K562 (cell line): ENCODE measurements at regions not wholly inside any gene's neighbourhood (a gene's known extent, or its start where the extent isn't known, plus 50 kb on each side); places are given as distances from the start of the nearest gene placed in this dataset.

Source experiments
- ATAC-seq: fragments of 200-7000 bp; cut with Tn5 transposase; 3 replicates; pipeline ENCODE4 v1.9.1; 2020; ENCODE audit warnings: moderate library complexity
- BruUV-seq: library from RNA; stranded (reverse); fragments of 400-500 nt; replicated peaks from 2 replicates; lab custom pipeline; 2021; lab: Mats Ljungman, UMichigan
- CTCF ChIA-PET: fragments of 300-600 bp; formaldehyde crosslinking; extraction: SDS; loops from one replicate; lab custom pipeline; 2021; ENCODE audit warnings: low intra/inter-chr PET ratio; lab: Yijun Ruan, JAX
- POLR2A ChIA-PET: fragments of 300-600, 350-650 bp; sonication (Branson Sonifier 250); formaldehyde crosslinking; extraction: SDS; loops from one replicate; lab custom pipeline; 2021; ENCODE audit warnings: antibody characterized with exemption, inconsistent platforms; lab: Yijun Ruan, JAX
- DNase-seq, 4 experiments: peaks; one replicate each; pipeline versions ENCODE4 v3.0.0 to v3.0.0-alpha.2; 2011 to 2018; ENCODE audit warnings: low spot score in 3 of 4, mixed read lengths in 3 of 4; ENCODE audit errors: extremely low read depth in 1 of 4
- FAIRE-seq: peaks from 2 replicates; lab custom pipeline; 2011; peaks lifted over from hg19 to GRCh38; lab: Jason Lieb, UNC
- H2AFZ ChIP-seq: 2 replicates; pipeline ENCODE4 v1.6.0; 2011; ENCODE audit warnings: low read depth, low read length, control low read depth, inconsistent platforms
- H3K27ac ChIP-seq: fragments of 200-600 bp; 3 replicates; pipeline ENCODE4 v1.8.0; 2011; ENCODE audit warnings: low read depth, mild to moderate bottlenecking, control low read depth, inconsistent platforms, low read length, moderate library complexity, mixed read lengths; ENCODE audit errors: extremely low read depth
- H3K27me3 ChIP-seq, 2 experiments: fragments of 300-600 bp in 1 of 2; 2 replicates in 1 of 2; 3 replicates in 1 of 2; pipeline versions ENCODE4 v1.6.0 to v1.8.0; 2011; ENCODE audit warnings: inconsistent platforms in 2 of 2, low read length in 2 of 2, mild to moderate bottlenecking in 1 of 2, mixed read lengths in 1 of 2, moderate library complexity in 1 of 2; ENCODE audit not compliant: control insufficient read depth in 2 of 2, insufficient read depth in 2 of 2
- H3K36me3 ChIP-seq: fragments of 300-600 bp; 3 replicates; pipeline ENCODE4 v1.8.0; 2011; ENCODE audit warnings: mild to moderate bottlenecking, low read length, inconsistent platforms; ENCODE audit not compliant: control insufficient read depth, insufficient read depth
- H3K4me1 ChIP-seq, 2 experiments: fragments of 200-600 bp in 1 of 2; replicated peaks in 1 of 2; 2 replicates in 1 of 2; 3 replicates in 1 of 2; pipeline versions ENCODE4 v1.5.1 to v1.8.0; 2011; ENCODE audit warnings: inconsistent platforms in 2 of 2, low read length in 2 of 2, mild to moderate bottlenecking in 1 of 2, mixed read lengths in 1 of 2, moderate library complexity in 1 of 2; ENCODE audit not compliant: control insufficient read depth in 2 of 2, insufficient read depth in 2 of 2
- H3K4me2 ChIP-seq: 2 replicates; pipeline ENCODE4 v1.6.1; 2011; ENCODE audit warnings: low read length, control low read depth, inconsistent platforms, mixed read lengths; ENCODE audit not compliant: insufficient read depth
- H3K4me3 ChIP-seq: fragments of 200-600 bp; sonication (generic), shearing (Covaris generic); 2 replicates; pipeline ENCODE4 v1.5.1; 2016; ENCODE audit warnings: control low read depth, inconsistent platforms
- H3K79me2 ChIP-seq: fragments of 200-600 bp; 3 replicates; pipeline ENCODE4 v1.8.0; 2011; ENCODE audit warnings: low read length, inconsistent platforms; ENCODE audit not compliant: control insufficient read depth, insufficient read depth
- H3K9ac ChIP-seq, 2 experiments: 2 replicates each; pipeline versions ENCODE4 v1.6.0 to v1.6.1; 2011; ENCODE audit warnings: low read depth in 2 of 2, low read length in 2 of 2, control low read depth in 1 of 2, inconsistent platforms in 1 of 2, mild to moderate bottlenecking in 1 of 2, mixed read lengths in 1 of 2; ENCODE audit not compliant: insufficient read depth in 1 of 2
- H3K9me1 ChIP-seq: one replicate; pipeline ENCODE4 v1.6.0; 2011; ENCODE audit warnings: inconsistent platforms, mild to moderate bottlenecking, low read length, moderate library complexity; ENCODE audit not compliant: control insufficient read depth, insufficient read depth
- H3K9me3 ChIP-seq: replicated peaks from 2 replicates; pipeline ENCODE4 v1.5.1; 2011; ENCODE audit warnings: low read depth, low read length, inconsistent platforms; ENCODE audit not compliant: control insufficient read depth, insufficient read depth
- H4K20me1 ChIP-seq: replicated peaks from 2 replicates; pipeline ENCODE4 v1.6.1; 2011; ENCODE audit warnings: low read length, inconsistent platforms, mixed read lengths; ENCODE audit not compliant: control insufficient read depth, insufficient read depth
- ARID1B ChIP-seq: fragments of 450-650 bp; IDR thresholded peaks from 2 replicates; pipeline ENCODE4 v1.6.1; 2016; ENCODE audit warnings: antibody characterized with exemption, mild to moderate bottlenecking, inconsistent platforms
- C11orf30 ChIP-seq: fragments of 450-650 bp; IDR thresholded peaks from 2 replicates; pipeline ENCODE4 v1.6.1; 2016; ENCODE audit warnings: low read depth, mild to moderate bottlenecking
- CHAMP1 ChIP-seq: fragments of 450-650 bp; IDR thresholded peaks from 2 replicates; pipeline ENCODE4 v1.6.1; 2016; ENCODE audit warnings: mild to moderate bottlenecking
- ETS1 ChIP-seq: conservative IDR thresholded peaks from 2 replicates; pipeline ENCODE4 v1.6.1; 2011; ENCODE audit warnings: low read depth, mild to moderate bottlenecking, low read length; ENCODE audit not compliant: control insufficient read depth
- GABPA ChIP-seq: fragments of 200-800 bp; sonication (Bioruptor generic); conservative IDR thresholded peaks from 2 replicates; pipeline ENCODE4 v1.6.1; 2016; ENCODE audit warnings: low read depth, missing genetic modification characterization, missing compliant biosample characterization
- MEF2A ChIP-seq: IDR thresholded peaks from 2 replicates; pipeline ENCODE4 v1.6.1; 2011; ENCODE audit warnings: low read depth, mild to moderate bottlenecking, low read length, moderate library complexity; ENCODE audit not compliant: control insufficient read depth
- MTF1 ChIP-seq: fragments of 250-450 bp; sonication (Bioruptor Pico); IDR thresholded peaks from 2 replicates; pipeline ENCODE4 v1.9.0; 2021; ENCODE audit warnings: moderate library complexity, mild to moderate bottlenecking, inconsistent platforms, borderline replicate concordance
- PHF8 ChIP-seq: fragments of 200-600 bp; sonication (generic); IDR thresholded peaks from 2 replicates; pipeline ENCODE4 v1.6.1; 2012; ENCODE audit warnings: mixed run types, mild to moderate bottlenecking, inconsistent platforms, low read length, moderate library complexity, borderline replicate concordance
- STAG1 ChIP-seq: sonication (generic); formaldehyde crosslinking; IDR thresholded peaks from 2 replicates; pipeline ENCODE4 v1.5.0; 2020; ENCODE audit warnings: missing genetic modification reagents, borderline replicate concordance
- TEAD2 ChIP-seq: fragments of 450-650 bp; IDR thresholded peaks from 2 replicates; pipeline ENCODE4 v1.6.1; 2016; ENCODE audit warnings: missing genetic modification characterization, control low read depth, missing compliant biosample characterization
- ZBTB5 ChIP-seq: fragments of 450-650 bp; IDR thresholded peaks from 2 replicates; pipeline ENCODE4 v1.6.1; 2017; ENCODE audit warnings: antibody characterized with exemption
- WGBS: fragments of 100-300 bp; shearing (Covaris generic); methylation state at CpG from one replicate; pipeline ENCODE4 v1.1.6; 2016; ENCODE audit warnings: low coverage, mixed read lengths; ENCODE audit not compliant: insufficient coverage; ENCODE audit errors: missing lambda C conversion rate; 5-methylcytosine and 5-hydroxymethylcytosine counted together
- in situ Hi-C: fragments of 300-500 bp; cut with MboI; formaldehyde crosslinking; loops from 4 replicates; pipeline ENCODE4 v1.15.0; 2018; ENCODE audit warnings: inconsistent platforms, mixed read lengths
- intact Hi-C: fragments of 100-400 bp; cut with micrococcal nuclease; formaldehyde crosslinking; loops from 2 replicates; pipeline ENCODE4 v1.14.2; 2022
- TF ChIP-seq, protein P1 (sequence below): sonication (generic); formaldehyde crosslinking; IDR thresholded peaks from 2 replicates; pipeline ENCODE4 v1.8.1; 2023; ENCODE audit warnings: missing genetic modification reagents, mild to moderate bottlenecking, borderline replicate concordance

- intact Hi-C loops (no loop called here), in situ Hi-C loops (no loop called here)
- no peaks in the 10 kb centered on the region for H3K79me2 ChIP-seq
- 5% methylated on average over 5 of the region's 5 CpGs for WGBS
- no TSS peak for BruUV-seq
- no peak overlapping the region for H3K4me3 ChIP-seq
- ATAC-seq, result no peak
- peaks cover 14% of the 10 kb centered on the region for H4K20me1 ChIP-seq
- H3K9me3 ChIP-seq, result no peaks in the 10 kb centered on the region
- ChIA-PET CTCF (no interaction called here), POLR2A (interaction anchor here (0.6 kb wide), 1 partner anchor 20 kb away, joined by 3 read pairs; no protein-coding TSS in a partner anchor)
- no peaks in the 10 kb centered on the region for H3K4me1 ChIP-seq
- no peak overlapping the region for H3K27ac ChIP-seq
- no peaks in the 10 kb centered on the region for H3K9me1 ChIP-seq
- H3K9ac ChIP-seq, result no peak overlapping the region
- no peak overlapping the region for H3K4me2 ChIP-seq
- FAIRE-seq, result no peak
- no peak for DNase-seq
- no peak overlapping the region for H2AFZ ChIP-seq
- H3K27me3 ChIP-seq, result peaks cover 0 to 5% of the 10 kb centered on the region in 2 experiments; a peak in 1 of 5 replicates
- no peaks in the 10 kb centered on the region for H3K36me3 ChIP-seq
- TF ChIP-seq CHAMP1 (no peak), ETS1 (no peak), TEAD2 (tag) (no peak), C11orf30 (no peak), MTF1 (no peak), STAG1 (CRISPR knock-in tag) (no peak), ARID1B (no peak), GABPA (no peak), ZBTB5 (no peak), PHF8 (no peak), MEF2A (no peak)
- TF ChIP-seq, protein P1, sequence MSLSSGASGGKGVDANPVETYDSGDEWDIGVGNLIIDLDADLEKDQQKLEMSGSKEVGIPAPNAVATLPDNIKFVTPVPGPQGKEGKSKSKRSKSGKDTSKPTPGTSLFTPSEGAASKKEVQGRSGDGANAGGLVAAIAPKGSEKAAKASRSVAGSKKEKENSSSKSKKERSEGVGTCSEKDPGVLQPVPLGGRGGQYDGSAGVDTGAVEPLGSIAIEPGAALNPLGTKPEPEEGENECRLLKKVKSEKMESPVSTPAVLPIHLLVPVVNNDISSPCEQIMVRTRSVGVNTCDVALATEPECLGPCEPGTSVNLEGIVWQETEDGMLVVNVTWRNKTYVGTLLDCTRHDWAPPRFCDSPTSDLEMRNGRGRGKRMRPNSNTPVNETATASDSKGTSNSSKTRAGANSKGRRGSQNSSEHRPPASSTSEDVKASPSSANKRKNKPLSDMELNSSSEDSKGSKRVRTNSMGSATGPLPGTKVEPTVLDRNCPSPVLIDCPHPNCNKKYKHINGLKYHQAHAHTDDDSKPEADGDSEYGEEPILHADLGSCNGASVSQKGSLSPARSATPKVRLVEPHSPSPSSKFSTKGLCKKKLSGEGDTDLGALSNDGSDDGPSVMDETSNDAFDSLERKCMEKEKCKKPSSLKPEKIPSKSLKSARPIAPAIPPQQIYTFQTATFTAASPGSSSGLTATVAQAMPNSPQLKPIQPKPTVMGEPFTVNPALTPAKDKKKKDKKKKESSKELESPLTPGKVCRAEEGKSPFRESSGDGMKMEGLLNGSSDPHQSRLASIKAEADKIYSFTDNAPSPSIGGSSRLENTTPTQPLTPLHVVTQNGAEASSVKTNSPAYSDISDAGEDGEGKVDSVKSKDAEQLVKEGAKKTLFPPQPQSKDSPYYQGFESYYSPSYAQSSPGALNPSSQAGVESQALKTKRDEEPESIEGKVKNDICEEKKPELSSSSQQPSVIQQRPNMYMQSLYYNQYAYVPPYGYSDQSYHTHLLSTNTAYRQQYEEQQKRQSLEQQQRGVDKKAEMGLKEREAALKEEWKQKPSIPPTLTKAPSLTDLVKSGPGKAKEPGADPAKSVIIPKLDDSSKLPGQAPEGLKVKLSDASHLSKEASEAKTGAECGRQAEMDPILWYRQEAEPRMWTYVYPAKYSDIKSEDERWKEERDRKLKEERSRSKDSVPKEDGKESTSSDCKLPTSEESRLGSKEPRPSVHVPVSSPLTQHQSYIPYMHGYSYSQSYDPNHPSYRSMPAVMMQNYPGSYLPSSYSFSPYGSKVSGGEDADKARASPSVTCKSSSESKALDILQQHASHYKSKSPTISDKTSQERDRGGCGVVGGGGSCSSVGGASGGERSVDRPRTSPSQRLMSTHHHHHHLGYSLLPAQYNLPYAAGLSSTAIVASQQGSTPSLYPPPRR (CRISPR knock-in tag), result no peak
Measured at GRCh38 chr12:5154091-5154490, 110.4 kb downstream of the KCNA5 start.
